ENCODE measurements at regions not wholly inside any gene's neighbourhood (a gene's known extent, or its start where the extent isn't known, plus 50 kb on each side); places are given as distances from the start of the nearest gene placed in this dataset.
"Not testable (repeated sequence)": the region's sequence is repeated elsewhere in the genome, so short reads cannot be mapped to it uniquely, and the experiment has no call there.

- H3K36me3 ChIP-seq (ENCODE audit: control insufficient read depth, insufficient read depth, low read length) = no peaks in the 10 kb centered on the region
- ChIA-PET CTCF (no interaction called here), POLR2A (no interaction called here)
- DNase-seq (ENCODE audit: low read depth) = no peak
- H3K27me3 ChIP-seq (ENCODE audit: control insufficient read depth, insufficient read depth, low read length) = no peaks in the 10 kb centered on the region
- no peak overlapping the region for H3K4me3 ChIP-seq (ENCODE audit: low read depth, low read length)
- no peak for TF ChIP-seq CTCF (IDR thresholded peaks at IDR 0.05; ENCODE audit: insufficient read depth, low read depth, low read length)
Observed at GRCh38 chr7:126065766-126066165, 1136.1 kb upstream of the POT1 start.

- Histone ChIP-seq H3K36me3 (ENCODE audit: control insufficient read depth, insufficient read depth, low read length) (no peaks in the 10 kb centered on the region), H3K27me3 (ENCODE audit: control insufficient read depth, insufficient read depth, low read length) (no peaks in the 10 kb centered on the region), H3K4me3 (ENCODE audit: low read depth, low read length) (no peak overlapping the region)
- TF ChIP-seq CTCF (IDR thresholded peaks at IDR 0.05; ENCODE audit: insufficient read depth, low read depth, low read length) = no peak
- no peak for DNase-seq (ENCODE audit: low read depth)
- CTCF ChIA-PET = no interaction called here
- POLR2A ChIA-PET = no interaction called here
Observed at GRCh38 chr7:126057979-126058378, 1128.4 kb upstream of the POT1 start.

GRCh38 chr7:126056613-126057012 is 1127.0 kb upstream of the POT1 start:
- H3K27me3 ChIP-seq (ENCODE audit: control insufficient read depth, insufficient read depth, low read length); DNase-seq (ENCODE audit: low read depth); H3K4me3 ChIP-seq (ENCODE audit: low read depth, low read length); POLR2A ChIA-PET; CTCF ChIA-PET; H3K36me3 ChIP-seq (ENCODE audit: control insufficient read depth, insufficient read depth, low read length): not testable (repeated sequence)

- no peak for DNase-seq (ENCODE audit: low read depth)
- TF ChIP-seq CTCF (IDR thresholded peaks at IDR 0.05; ENCODE audit: insufficient read depth, low read depth, low read length) = no peak
- Histone ChIP-seq H3K4me3 (ENCODE audit: low read depth, low read length) (no peak overlapping the region), H3K27me3 (ENCODE audit: control insufficient read depth, insufficient read depth, low read length) (no peaks in the 10 kb centered on the region), H3K36me3 (ENCODE audit: control insufficient read depth, insufficient read depth, low read length) (no peaks in the 10 kb centered on the region)
- ChIA-PET POLR2A (no interaction called here), CTCF (no interaction called here)
Observed at GRCh38 chr7:126052229-126052628, 1122.6 kb upstream of the POT1 start.

- POLR2A ChIA-PET = no interaction called here
- H3K4me3 ChIP-seq (ENCODE audit: low read depth, low read length) = no peak overlapping the region
- DNase-seq (ENCODE audit: low read depth) = no peak
- H3K36me3 ChIP-seq (ENCODE audit: control insufficient read depth, insufficient read depth, low read length) = no peaks in the 10 kb centered on the region
- H3K27me3 ChIP-seq (ENCODE audit: control insufficient read depth, insufficient read depth, low read length) = no peaks in the 10 kb centered on the region
- TF ChIP-seq CTCF (IDR thresholded peaks at IDR 0.05; ENCODE audit: insufficient read depth, low read depth, low read length) = no peak
- CTCF ChIA-PET = no interaction called here
Observed at GRCh38 chr7:126044662-126045061, 1115.0 kb upstream of the POT1 start.

- H3K36me3 ChIP-seq (ENCODE audit: control insufficient read depth, insufficient read depth, low read length) = no peaks in the 10 kb centered on the region
Observed at GRCh38 chr7:126041472-126041871, 1111.8 kb upstream of the POT1 start.

More at GRCh38 chr7:126041472-126041871, 1111.8 kb upstream of the POT1 start:
- CTCF ChIA-PET = no interaction called here
- Histone ChIP-seq H3K27me3 (ENCODE audit: control insufficient read depth, insufficient read depth, low read length) (no peaks in the 10 kb centered on the region), H3K4me3 (ENCODE audit: low read depth, low read length) (no peak overlapping the region)
- POLR2A ChIA-PET = no interaction called here
- TF ChIP-seq CTCF (IDR thresholded peaks at IDR 0.05; ENCODE audit: insufficient read depth, low read depth, low read length) = no peak
- DNase-seq (ENCODE audit: low read depth) = no peak
